ENCODE measurements at regions not wholly inside any gene's neighbourhood (a gene's known extent, or its start where the extent isn't known, plus 50 kb on each side); places are given as distances from the start of the nearest gene placed in this dataset.

DNA sequence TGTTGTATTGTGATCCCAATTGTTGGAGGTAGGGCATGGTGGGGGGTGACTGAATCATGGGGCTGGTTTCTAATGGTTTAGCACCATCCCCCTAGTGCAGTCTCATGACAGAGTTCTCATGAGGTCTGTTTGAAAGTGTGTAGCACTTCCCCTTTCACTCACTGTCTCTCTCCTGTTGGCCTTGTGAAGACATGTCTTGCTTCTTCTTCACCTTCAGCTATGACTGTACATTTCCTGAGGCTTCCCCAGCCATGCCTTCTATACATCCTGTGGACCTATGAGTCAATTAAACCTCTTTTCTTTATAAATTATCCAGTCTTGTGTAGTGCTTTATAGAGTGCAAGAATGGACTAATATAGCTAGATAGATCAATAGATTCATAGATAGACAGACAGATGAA, 230.0 kb downstream of the MAGEE1 start:
- peaks cover 0 to 21% (median 11%) of the 10 kb centered on the region in 7 donors for H3K9me3 Mint-ChIP-seq
- H3K4me1 Mint-ChIP-seq = no peaks in the 10 kb centered on the region
- H3K4me3 Mint-ChIP-seq = no peak overlapping the region
- DNase-seq = no peak
- no peaks in the 10 kb centered on the region for H3K36me3 Mint-ChIP-seq
- no peak for ATAC-seq (ENCODE audit: low read depth in 2 of 2)
- no peaks in the 10 kb centered on the region for H3K27me3 Mint-ChIP-seq
- H3K27ac Mint-ChIP-seq = no peak overlapping the region
